Heart left ventricle (tissue), 16 donors: ENCODE measurements at regions not wholly inside any gene's neighbourhood (a gene's known extent, or its start where the extent isn't known, plus 50 kb on each side); places are given as distances from the start of the nearest gene placed in this dataset.

Source experiments
- ATAC-seq, 4 donors: fragments of 200-7000 bp; cut with Tn5 transposase; one replicate each; pipeline ENCODE4 v1.9.1; 2020 to 2022; ENCODE audit warnings: moderate library complexity in 4 of 4, mild to moderate bottlenecking in 3 of 4, moderate number of reproducible peaks in 1 of 4
- DNase-seq, 5 donors: peaks; one replicate each; pipeline ENCODE4 v3.0.0-alpha.2; 2020
- H3K27ac ChIP-seq, 12 donors: fragments of 200-600 bp; sonication (generic) in 4 of 12; one replicate each; pipeline versions ENCODE4 v1.5.0 to v1.8.0; 2016 to 2022; ENCODE audit warnings: mild to moderate bottlenecking in 2 of 12
- H3K27me3 ChIP-seq, 9 donors: fragments of 200-600 bp; sonication (generic) in 2 of 9; one replicate each; pipeline versions ENCODE4 v1.5.1 to v1.8.0; 2016 to 2022; ENCODE audit warnings: mild to moderate bottlenecking in 3 of 9
- H3K36me3 ChIP-seq, 9 donors: fragments of 200-600 bp; sonication (generic) in 2 of 9; one replicate each; pipeline versions ENCODE4 v1.5.0 to v1.8.0; 2018 to 2022; ENCODE audit warnings: mild to moderate bottlenecking in 2 of 9
- H3K4me1 ChIP-seq, 12 donors: fragments of 200-600 bp; sonication (generic) in 4 of 12; one replicate each; pipeline versions ENCODE4 v1.5.0 to v1.8.0; 2016 to 2022; ENCODE audit warnings: mild to moderate bottlenecking in 3 of 12
- H3K4me3 ChIP-seq, 12 donors: fragments of 200-600 bp; sonication (generic) in 4 of 12; one replicate each; pipeline versions ENCODE4 v1.5.0 to v1.8.0; 2017 to 2022; ENCODE audit warnings: mild to moderate bottlenecking in 9 of 12, moderate library complexity in 4 of 12
- H3K9me3 ChIP-seq, 12 donors: fragments of 200-600 bp; sonication (generic) in 4 of 12; one replicate each; pipeline versions ENCODE4 v1.5.0 to v1.8.0; 2016 to 2022; ENCODE audit warnings: mild to moderate bottlenecking in 1 of 12
- CTCF ChIP-seq, 12 donors: fragments of 200-600 bp; sonication (generic) in 4 of 12; IDR thresholded peaks; one replicate each; pipeline versions ENCODE4 v1.5.0 to v1.8.0; 2018 to 2022; ENCODE audit warnings: antibody characterized with exemption in 12 of 12, mild to moderate bottlenecking in 5 of 12
- POLR2A ChIP-seq, 2 donors: fragments of 450-650 bp; IDR thresholded peaks; one replicate each; pipeline ENCODE4 v1.6.1; 2017; ENCODE audit warnings: antibody characterized with exemption in 2 of 2, mild to moderate bottlenecking in 2 of 2, moderate library complexity in 2 of 2
- WGBS, 4 donors: extraction: QIAGEN DNeasy Blood & Tissue Kit in 2 of 4; methylation state at CpG; one replicate each; pipeline versions ENCODE4 v1.1.5 to v1.1.7; 2013 to 2018; 5-methylcytosine and 5-hydroxymethylcytosine counted together
- intact Hi-C, 10 donors: fragments of 100-400 bp; cut with DNase I; formaldehyde crosslinking; loops; one replicate each; pipeline versions ENCODE4 v1.11.1 to v1.14.2; 2022
- donor health status: ischemic (EF 13 %, LVEDD 7.1; RV severe dilation, severe dysfunction).
- donor health status: healthy with polysubstance abuse.
- donor health status: DM: no; HTN: yes; CAD: no.
- donor health status: DM: no; HTN: no; CAD: no.
- donor health status: ischemic (EF 25% LVEDD 6.9; RV normal size, moderate dysfunction).
- donor health status: ischemic (EF 25% LVEDD 5.7; RV mildly dilated, moderate dysfunction).
- donor health status: healthy.
- donor health status: DM: yes; HTN: yes; CAD: no.
- donor health status: ischemic (EF 35%, LVEDD 5.7; RV mildly dilated, moderate dysfunction).
- donor health status: nonischemic (EF 11% LVEDD 7.7; RV severe dilation, severe dysfunction).
- donor health status: DM: yes; HTN: yes; CAD: no.
- donor health status: PGD.
- donor health status: ischemic (EF 29% LVEDD 5.4; RV normal size, mild dysfunction).
- donor health status: nonischemic (EF 23%, LVEDD 6.1; RV moderate dilation, normal function).

- WGBS, 4 donors, result 58 to 90% (median 82%) methylated on average over 2 of the region's 2 CpGs
- H3K4me3 ChIP-seq, result no peak overlapping the region
- no peak overlapping the region for H3K27ac ChIP-seq
- no peak for DNase-seq
- no peak for TF ChIP-seq POLR2A (IDR thresholded peaks at IDR 0.05)
- H3K9me3 ChIP-seq, result no peaks in the 10 kb centered on the region
- no peak for ATAC-seq
- H3K4me1 ChIP-seq, result no peaks in the 10 kb centered on the region
- H3K27me3 ChIP-seq, result peaks cover 0 to 9% (median 0%) of the 10 kb centered on the region in 9 donors
- intact Hi-C loops, result no loop called here
- H3K36me3 ChIP-seq, result no peaks in the 10 kb centered on the region
Observed at GRCh38 chrX:45428831-45429230, 228.2 kb upstream of the DIPK2B start.

GRCh38 chrX:45424326-45424725, 223.7 kb upstream of the DIPK2B start:
- TF ChIP-seq POLR2A (IDR thresholded peaks at IDR 0.05) (no peak), CTCF (IDR thresholded peaks at IDR 0.05) (no peak)
- Histone ChIP-seq H3K36me3 (no peaks in the 10 kb centered on the region), H3K4me3 (no peak overlapping the region), H3K9me3 (no peaks in the 10 kb centered on the region), H3K27ac (no peak overlapping the region), H3K4me1 (no peaks in the 10 kb centered on the region), H3K27me3 (peaks cover 0 to 17% (median 0%) of the 10 kb centered on the region in 9 donors)
- intact Hi-C loops, result no loop called here
- ATAC-seq (no peak), DNase-seq (no peak)

- WGBS, 4 donors, result 49 to 79% (median 64%) methylated on average over 1 of the region's 1 CpG
- H3K27ac ChIP-seq, result no peak overlapping the region
Observed at GRCh38 chrX:45422216-45422925, 221.7 kb upstream of the DIPK2B start.

GRCh38 chrX:45421806-45422205, 221.1 kb upstream of the DIPK2B start:
- ATAC-seq (no peak), DNase-seq (no peak)
- no peaks in the 10 kb centered on the region for H3K4me1 ChIP-seq
- no peak overlapping the region for H3K4me3 ChIP-seq
- no peak overlapping the region for H3K27ac ChIP-seq
- H3K36me3 ChIP-seq, result no peaks in the 10 kb centered on the region
- WGBS, 4 donors, result 74 to 96% (median 80%) methylated on average over 2 of the region's 2 CpGs
- H3K27me3 ChIP-seq, result peaks cover 0 to 17% (median 0%) of the 10 kb centered on the region in 9 donors
- no peaks in the 10 kb centered on the region for H3K9me3 ChIP-seq
- TF ChIP-seq CTCF (IDR thresholded peaks at IDR 0.05) (no peak), POLR2A (IDR thresholded peaks at IDR 0.05) (no peak)
- intact Hi-C loops, result no loop called here

More at GRCh38 chrX:45422216-45422925, 221.7 kb upstream of the DIPK2B start:
- H3K4me3 ChIP-seq, result no peak overlapping the region
- H3K27me3 ChIP-seq, result peaks cover 0 to 17% (median 0%) of the 10 kb centered on the region in 9 donors
- no peaks in the 10 kb centered on the region for H3K9me3 ChIP-seq
- intact Hi-C loops, result no loop called here
- TF ChIP-seq POLR2A (IDR thresholded peaks at IDR 0.05), result no peak
- TF ChIP-seq CTCF (IDR thresholded peaks at IDR 0.05), result no peak
- no peak for DNase-seq
- ATAC-seq, result no peak
- no peaks in the 10 kb centered on the region for H3K36me3 ChIP-seq
- no peaks in the 10 kb centered on the region for H3K4me1 ChIP-seq

GRCh38 chrX:45404206-45404605, 203.5 kb upstream of the DIPK2B start:
- WGBS, 4 donors, result 57 to 91% (median 78%) methylated on average over 3 of the region's 3 CpGs
- H3K27me3 ChIP-seq, result no peaks in the 10 kb centered on the region
- ATAC-seq (no peak), DNase-seq (no peak)
- H3K36me3 ChIP-seq, result no peaks in the 10 kb centered on the region
- no peak for TF ChIP-seq CTCF (IDR thresholded peaks at IDR 0.05)
- TF ChIP-seq POLR2A (IDR thresholded peaks at IDR 0.05), result no peak
- intact Hi-C loops, result no loop called here
- no peaks in the 10 kb centered on the region for H3K4me1 ChIP-seq
- H3K27ac ChIP-seq, result no peak overlapping the region
- H3K4me3 ChIP-seq, result no peak overlapping the region
- peaks cover 0 to 8% (median 0%) of the 10 kb centered on the region in 12 donors for H3K9me3 ChIP-seq
